ENCODE measurements at regions not wholly inside any gene's neighbourhood (a gene's known extent, or its start where the extent isn't known, plus 50 kb on each side); places are given as distances from the start of the nearest gene placed in this dataset.

DNA sequence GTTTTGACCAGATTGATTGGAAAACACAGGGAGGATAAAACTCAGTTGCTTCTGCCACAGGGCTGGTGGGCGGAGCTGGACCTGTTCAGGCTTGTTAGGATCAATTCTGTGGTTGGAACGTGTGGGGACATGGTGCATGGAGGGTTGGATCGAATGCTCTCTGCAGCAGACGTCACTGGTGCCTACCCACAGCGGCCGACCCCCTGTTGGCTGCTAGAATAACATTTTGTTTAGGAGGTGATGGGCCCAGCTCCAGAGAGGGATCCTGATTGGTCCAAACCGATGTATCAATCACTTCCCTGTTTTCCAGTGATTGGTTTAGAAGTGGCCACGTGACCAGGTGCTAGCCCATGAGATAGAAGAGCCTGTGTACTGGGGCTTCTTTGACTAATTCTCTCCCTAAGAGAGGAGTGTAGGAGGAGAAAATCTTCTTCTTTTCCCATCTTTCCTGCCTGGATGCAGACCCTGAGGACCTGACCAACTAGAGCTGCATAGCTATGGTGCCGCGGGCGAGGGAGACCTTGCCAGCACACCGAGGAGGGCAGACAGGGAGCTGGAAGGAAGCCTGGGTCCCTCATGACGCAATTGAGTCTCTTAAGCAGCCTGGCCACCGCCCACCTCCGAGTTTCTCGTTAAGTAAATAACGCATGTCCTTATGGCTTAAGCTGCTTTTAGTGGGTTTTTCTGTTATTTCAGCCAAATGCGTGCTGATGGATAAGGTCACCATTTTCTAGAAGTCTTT is 163.5 kb downstream of the AACS start:
- DNase-seq: no peak

DNA sequence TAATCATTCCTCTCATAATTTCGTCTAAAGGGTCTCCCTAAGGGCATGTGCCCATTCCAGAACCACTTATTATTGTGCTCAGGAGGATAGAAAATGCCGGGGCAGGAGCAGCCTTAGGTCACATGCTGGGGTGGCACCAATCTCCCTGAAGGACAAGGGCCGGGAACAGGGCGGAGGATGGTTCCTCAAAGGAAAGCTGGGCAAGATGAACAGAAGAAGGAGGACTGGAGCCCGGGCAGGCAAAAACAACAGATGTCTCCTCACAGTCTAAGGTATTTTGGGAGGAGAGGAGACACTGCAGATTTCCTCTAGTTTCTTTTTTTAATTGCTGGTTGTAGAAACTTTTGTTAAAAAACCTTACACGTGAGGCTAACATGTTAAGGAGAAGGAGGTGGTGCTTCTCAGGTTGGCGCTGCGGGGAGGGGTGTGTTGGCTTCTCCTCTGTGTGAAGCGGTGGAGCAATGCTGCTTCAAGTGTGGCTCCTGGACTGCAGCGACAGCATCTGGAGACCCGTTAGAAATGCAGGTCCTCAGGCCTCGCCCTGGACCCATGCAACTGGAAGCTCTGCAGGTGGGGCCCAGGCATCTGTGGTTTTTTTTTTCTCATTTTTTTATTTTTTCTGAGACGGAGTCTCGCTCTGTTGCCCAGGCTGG is 164.8 kb downstream of the AACS start:
- DNase-seq: no peak

DNA sequence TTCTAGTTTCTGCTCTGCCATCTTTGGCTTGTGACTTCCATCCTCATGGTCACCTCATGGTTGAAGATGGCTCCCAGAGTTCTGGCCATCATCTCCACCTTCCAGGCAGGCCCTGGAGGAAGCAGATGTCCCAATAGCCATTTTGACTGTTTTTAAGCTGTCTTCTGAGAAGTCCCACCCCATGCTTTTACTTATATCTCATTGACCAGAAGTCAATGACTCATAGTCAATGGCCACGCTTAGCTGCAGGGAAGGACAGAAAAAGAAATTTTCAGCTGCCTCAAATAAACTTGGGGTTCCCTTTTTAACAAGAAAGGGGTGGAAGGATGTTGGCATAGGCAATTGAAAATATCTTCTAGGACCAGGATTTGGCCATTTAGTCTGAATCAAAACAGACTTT is 168.1 kb downstream of the AACS start:
- DNase-seq: no peak

DNA sequence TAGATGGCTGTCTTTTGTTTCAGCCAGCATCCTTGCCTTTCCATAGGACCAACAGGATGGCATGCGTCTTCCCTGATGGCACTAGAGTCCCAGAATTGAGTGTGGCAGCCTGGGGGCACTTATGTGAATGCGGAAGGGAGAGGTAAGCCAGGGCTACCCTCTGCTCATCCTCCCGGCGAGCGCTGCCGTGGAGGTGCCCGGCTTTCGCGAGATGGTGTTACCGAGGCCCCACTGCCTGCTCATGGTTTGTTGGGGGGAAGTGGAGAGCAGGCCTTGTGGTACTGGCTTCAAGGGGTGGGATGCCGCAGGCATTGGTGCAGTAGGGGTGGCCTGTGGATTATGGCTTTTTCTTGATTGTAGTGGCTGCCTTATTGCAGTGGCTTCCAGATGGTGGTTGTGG is 174.3 kb downstream of the AACS start:
- DNase-seq: no peak

DNA sequence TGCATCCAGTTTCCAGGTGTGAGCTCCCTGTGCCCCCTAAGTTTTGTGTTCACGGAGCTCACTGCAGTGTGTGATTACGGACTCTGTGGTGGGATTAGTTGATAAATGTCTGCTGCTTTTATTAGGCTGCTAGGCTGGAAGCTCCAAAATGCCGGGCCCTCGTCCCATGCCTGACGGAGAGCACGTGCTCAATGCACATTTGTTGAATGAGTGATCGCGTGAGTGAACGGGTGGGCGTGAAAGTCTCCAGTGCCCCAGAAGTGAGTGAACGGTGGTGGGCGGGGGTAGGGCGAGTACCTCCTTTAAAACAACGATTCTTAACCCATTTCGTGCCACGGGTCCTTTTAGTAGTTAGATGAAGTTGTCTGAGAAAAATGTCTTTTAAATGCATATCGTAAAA is 175.5 kb downstream of the AACS start:
- DNase-seq: no peak

- no peak for DNase-seq
Measured at GRCh38 chr12:125243811-125244210, 178.6 kb downstream of the AACS start.

GRCh38 chr12:125244338-125244737 is 179.1 kb downstream of the AACS start:
- DNase-seq: no peak

GRCh38 chr12:125245581-125246557 is 180.6 kb downstream of the AACS start:
- DNase-seq: no peak

DNA sequence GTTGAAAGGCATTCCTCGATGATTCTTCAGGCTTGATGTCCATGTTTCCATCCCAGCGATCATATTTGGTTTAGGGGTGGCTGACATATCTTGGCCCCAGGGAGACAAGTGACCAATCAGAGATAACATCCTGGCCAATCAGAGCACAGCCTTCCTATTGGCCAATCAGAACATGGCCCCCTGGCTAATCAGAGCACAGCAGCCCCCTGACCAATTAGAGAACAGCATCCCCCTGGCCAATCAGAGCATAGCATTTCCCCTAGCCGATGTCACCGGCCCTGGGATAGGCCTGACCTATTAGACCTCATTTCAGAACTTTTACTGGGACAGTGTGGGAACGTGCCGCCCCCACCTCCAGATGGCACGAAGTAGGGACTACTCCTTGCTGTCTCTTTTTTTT is 182.2 kb downstream of the AACS start:
- DNase-seq: no peak

DNA sequence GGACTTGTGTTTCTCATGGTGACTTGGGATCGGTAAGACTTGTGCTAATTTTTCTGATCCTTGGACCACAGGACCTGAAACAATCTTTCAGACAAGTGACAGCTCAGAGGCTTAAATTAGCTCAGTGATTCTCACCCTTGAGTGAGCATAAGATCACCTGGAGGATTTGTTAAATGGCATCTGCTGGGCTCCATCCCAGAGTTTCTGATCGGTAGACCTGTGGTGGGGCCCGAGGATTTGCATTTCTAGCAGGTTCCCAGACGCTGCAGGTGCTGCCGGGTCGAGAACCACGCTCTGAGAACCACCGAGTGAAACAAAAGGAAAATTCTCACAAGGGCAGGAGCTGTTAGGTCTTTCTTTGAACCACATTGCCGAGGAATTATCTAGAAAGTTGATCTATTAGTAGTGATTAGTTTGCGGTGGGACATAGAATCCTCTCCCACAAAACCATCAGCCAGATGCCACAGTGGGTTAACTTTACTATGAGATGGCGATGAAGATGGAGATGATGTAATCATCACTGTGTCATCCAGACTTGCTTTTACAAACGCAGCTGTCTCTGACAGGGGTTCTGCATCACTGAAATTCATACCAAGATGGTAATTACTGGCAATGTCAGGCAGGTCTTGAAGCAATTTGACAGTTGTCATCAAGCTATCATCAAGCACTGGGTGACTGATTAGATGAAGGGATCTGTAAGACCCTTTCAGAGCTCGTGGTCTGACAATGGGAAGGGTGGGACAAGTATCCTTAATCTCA is 184.0 kb downstream of the AACS start:
- DNase-seq: no peak

- no peak for DNase-seq
Measured at GRCh38 chr12:125249932-125250331, 184.7 kb downstream of the AACS start.

DNA sequence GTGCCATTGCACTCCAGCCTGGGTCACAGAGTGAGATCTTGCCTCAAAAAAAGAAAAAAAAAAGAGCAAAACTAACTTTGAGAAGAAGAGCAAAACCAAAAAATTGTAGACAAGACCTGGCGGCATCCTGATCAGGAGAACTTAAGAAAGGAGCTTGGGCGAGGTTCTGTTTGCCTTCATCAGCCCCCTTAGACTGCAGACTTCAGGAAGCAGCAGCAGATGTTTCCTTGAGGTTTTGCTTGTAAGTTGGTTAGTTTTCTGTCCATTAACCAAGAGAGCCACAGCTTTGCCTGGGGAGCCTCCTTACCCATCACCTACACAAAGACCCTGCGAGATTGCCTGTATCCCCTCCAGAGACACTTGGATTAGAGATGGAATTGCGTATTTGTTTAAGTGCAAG is 189.0 kb downstream of the AACS start:
- no peak for DNase-seq

DNA sequence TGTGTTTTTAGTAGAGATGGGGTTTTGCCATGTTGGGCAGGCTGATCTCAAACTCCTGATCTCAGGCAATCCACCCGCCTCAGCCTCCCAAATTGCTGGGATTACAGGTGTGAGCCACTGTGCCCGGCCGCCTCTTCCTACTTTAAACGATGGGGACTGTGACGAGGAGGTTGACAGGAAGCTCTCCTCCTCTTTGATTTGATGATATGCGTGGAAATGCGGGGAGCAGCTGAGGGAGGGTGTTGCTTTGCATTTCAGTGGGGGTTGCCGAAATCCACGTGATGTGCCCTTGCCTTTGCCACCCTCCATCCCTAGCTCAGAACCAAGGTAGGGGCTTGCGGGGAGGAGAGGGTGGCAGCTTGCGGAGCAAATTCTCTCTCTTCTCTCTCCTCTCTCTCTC is 189.6 kb downstream of the AACS start:
- DNase-seq: no peak

DNA sequence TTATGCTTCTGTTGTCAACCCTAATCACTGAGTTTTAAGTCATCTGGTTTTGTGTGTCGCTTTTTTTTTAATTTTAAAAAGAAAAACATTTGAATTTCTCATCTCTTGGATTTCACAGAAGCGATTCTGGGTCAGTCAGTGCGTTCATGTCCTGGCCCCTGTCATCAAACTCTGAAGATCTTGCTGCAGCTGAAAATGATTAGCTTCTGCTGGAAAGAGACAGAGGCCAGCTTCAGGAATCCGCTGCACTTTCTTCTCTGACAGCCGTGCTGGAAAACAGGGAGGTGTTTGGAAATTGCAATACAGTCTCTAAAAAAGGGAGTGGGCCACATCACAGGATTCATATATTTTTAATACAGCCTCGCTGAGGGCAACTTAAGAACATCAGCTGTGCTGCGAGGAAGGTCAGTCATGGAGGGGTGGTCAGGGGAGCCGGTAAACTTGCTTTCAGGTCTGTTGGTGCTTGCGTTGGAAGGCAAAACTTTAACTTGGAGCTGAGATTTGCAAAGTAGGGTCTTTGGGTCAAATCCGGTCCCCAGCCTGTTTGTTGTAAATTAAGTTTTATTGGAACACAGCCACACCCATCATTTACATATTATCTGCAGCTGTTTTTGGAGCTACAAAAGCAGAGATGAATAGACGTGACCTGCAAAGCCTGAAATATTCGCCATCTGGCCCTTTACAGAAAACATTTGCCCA is 190.8 kb downstream of the AACS start:
- no peak for DNase-seq

- DNase-seq: no peak
Measured at GRCh38 chr12:125256634-125256936, 191.3 kb downstream of the AACS start.

DNA sequence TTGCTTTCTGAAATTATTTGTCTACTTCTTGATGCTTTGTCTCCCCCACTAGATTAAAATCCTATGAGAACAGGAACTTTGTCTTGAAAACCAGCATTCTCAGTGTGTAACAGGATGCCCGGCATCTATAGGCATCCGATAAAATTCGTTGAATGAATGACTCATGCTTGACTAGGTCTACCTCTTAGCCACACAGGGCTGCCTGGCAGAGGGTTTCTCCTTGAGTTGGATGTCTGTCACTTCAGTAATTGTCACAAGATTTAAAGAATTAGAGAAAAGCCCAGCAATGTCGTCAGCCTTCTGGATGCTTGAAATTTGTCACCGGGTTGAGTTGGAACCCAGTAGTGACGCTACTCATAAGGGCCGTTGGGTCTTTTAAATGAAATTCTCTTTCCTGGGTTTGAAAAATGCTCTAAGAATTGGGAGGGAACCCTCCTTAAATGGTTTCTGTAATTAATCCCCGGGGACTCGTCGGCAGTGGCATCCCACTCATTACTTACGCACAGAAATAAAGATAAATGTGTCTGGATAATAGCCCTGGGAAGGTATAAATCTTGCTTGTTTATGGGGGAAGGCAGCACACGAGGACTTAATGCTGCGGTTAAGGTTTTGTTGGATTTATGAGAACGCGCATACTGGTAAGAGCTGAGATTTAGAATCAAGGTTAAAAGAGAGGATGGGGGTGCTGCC is 194.1 kb downstream of the AACS start:
- no peak for DNase-seq

DNA sequence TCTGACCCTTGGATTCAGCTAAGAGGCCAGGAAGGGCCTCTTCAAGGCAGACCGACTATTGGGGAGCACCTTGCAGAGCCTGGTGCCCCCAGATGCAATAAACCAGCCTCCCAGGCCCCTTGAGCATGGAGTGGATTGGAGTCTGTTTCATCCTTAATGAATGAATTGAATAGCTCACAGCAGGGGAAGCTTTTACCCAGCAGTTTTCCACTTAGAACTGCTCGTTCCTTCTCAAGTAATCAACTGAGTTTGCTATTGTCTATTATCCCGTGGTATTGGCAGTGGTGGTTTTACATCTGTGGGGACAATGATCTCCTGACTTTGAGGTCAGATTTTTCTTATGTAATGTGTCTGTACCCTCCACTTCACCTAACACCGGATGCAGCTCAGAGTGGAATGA is 197.6 kb downstream of the AACS start:
- DNase-seq: no peak

DNA sequence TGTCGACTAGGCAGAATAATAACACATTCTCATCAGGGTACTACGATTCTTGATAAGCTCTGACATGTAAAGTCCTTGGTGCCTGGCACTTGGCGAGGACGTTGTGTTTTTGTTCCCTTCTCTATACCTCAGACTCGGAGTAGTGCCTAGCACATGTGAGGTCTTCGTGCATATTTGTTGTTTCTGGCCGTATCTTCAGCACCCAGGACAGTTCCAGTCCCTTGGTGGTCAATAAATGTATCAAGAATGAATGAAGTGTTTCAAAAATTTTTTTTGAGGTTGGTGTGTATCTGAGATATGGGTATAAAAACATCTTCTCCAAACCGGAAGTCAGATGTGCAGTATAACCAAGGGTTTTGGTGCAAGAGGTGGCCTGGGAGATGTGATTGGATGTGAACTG is 198.2 kb downstream of the AACS start:
- DNase-seq: no peak

- no peak for DNase-seq
Measured at GRCh38 chr12:125267114-125267513, 201.9 kb downstream of the AACS start.

- no peak for DNase-seq
Measured at GRCh38 chr12:125269276-125269675, 204.0 kb downstream of the AACS start.

GRCh38 chr12:125271892-125272291 is 206.7 kb downstream of the AACS start:
- no peak for DNase-seq

DNA sequence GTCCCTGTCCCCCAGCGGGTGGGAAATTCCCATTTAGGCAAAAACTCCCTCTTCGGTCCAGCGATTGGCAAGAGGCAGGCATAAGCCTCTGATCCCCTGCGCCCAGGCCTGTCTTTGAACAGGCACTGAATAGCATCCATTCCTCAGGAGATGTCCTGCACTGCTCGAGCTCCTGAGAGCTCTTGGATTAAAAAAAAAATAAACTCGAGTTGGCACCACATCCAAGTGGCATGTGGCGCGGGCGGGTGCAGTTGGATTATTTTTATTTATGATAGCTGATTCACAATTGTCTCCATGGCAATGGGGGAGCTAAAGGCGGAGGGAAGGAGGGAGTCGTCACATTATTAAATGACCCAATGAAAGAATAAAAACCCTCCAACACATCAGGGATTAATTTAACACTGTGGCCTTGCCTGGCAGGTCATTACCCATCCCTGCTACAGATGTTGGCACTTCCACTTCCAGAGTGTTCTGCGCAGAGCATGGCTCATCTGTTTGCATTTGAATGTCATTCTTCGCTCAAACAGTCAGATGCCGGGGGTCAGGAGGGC is 207.2 kb downstream of the AACS start:
- no peak for DNase-seq

Data from GF-D8 (cell line).